Skin epidermis (tissue), 12 donors: ENCODE measurements at regions not wholly inside any gene's neighbourhood (a gene's known extent, or its start where the extent isn't known, plus 50 kb on each side); places are given as distances from the start of the nearest gene placed in this dataset.
A peak's percentile ranks its signal among the peaks of the same experiment; 100 is the strongest.

Source experiments
- H3K27ac ChIP-seq, 21 experiments: fragments of 200-600 bp; sonication (generic) in 11 of 21; one replicate each; pipeline ENCODE4 v1.5.0; 2020; ENCODE audit warnings: mild to moderate bottlenecking in 3 of 21, inconsistent platforms in 2 of 21, moderate library complexity in 2 of 21
- H3K4me3 ChIP-seq, 7 experiments: fragments of 200-600 bp; sonication (generic) in 2 of 7; one replicate each; pipeline ENCODE4 v1.5.0; 2020; ENCODE audit warnings: inconsistent platforms in 2 of 7, mild to moderate bottlenecking in 2 of 7, moderate library complexity in 1 of 7

DNA sequence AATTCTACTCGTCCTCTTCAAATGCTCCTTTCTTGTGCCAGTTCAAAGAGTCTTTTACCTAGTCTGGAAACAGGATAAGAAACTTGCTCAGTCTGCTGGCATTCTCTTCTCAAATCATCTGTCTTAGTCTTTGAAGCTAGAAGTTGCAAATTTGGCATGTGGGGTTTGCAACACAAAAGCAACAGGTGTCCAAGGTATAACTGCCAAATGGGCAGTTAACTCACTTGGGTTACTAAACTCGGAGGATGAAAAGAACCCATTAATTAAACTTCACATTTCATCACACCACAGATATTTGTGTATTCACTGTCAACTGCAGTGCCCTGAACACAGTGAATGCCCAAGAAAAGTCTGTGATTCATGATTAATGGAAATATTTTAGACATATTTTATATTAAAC is 108.0 kb upstream of the TARS1 start:
- Histone ChIP-seq H3K27ac (no peak overlapping the region), H3K4me3 (no peak overlapping the region)

DNA sequence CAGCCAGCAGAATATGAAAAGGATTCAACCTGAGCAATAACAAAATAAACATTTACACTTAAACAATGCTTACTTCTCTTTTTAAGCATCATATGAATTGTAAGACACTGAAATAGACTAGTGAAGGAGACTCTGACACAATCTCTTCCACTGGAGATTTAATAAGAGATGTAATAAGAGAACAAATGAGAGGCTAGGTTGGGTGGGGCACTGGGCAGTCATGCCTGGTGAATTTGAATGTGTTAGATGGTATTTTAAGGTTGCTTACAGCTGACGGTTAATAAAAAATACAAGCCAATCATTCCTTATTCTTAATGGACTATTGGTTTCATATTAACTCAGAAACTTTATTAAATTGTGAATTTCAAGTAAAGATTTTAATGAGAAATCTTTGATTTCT is 105.9 kb upstream of the TARS1 start:
- Histone ChIP-seq H3K4me3 (no peak overlapping the region), H3K27ac (no peak overlapping the region)

DNA sequence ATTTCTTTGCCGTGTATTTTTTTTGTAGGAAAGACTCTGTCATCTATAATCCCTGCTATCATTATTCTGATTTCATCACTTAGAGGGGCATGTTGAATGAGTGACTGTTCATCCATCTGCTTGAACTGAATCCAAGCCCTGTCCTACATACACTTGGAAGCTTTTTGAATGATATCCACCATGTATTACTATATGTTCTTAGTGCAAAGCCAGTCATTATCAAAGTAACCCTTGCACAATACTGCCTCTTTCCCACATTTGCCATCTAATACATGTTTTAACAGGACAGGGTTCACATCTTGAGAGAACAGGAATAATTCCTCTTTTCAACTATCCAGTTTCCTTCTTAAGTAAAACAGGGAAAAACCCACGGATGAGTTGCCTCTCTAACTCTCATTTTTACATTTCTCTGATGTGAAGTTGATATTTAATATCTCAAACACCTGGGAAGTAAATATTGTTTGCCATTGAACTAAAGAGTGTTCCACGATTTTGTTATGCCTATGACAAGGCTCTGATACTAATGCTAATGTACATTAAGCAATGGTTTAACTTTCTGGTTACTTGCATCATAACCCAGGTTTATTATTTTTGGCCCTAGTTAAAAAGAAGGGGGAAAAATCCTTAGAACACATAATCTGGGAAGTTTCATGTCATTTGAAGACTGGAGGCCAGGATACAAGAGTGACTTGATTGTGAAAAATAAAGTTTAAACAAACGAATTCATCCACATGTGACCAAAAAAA is 103.7 kb upstream of the TARS1 start:
- Histone ChIP-seq H3K27ac (peak overlapping the region in 1 of 21 experiments; percentile 32), H3K4me3 (no peak overlapping the region)

DNA sequence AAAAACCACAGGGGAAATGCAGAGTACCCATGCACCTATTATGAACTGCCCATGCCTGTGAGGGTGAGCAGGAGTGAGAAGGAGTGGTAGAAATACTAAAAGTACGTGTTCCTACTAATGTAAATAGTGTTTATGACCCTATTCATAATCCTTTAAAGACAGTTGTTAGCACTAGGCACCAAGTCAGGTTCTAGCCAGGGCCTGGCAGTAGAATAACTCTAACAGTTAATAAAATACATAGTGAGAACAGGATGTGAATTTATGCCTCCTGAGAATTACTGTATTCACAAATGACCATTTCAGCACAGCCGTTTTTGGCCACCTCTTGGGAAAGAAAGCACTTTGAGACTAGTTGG is 103.2 kb upstream of the TARS1 start:
- H3K27ac ChIP-seq, result peak overlapping the region in 2 of 21 experiments; percentile 8 to 32
- no peak overlapping the region for H3K4me3 ChIP-seq

DNA sequence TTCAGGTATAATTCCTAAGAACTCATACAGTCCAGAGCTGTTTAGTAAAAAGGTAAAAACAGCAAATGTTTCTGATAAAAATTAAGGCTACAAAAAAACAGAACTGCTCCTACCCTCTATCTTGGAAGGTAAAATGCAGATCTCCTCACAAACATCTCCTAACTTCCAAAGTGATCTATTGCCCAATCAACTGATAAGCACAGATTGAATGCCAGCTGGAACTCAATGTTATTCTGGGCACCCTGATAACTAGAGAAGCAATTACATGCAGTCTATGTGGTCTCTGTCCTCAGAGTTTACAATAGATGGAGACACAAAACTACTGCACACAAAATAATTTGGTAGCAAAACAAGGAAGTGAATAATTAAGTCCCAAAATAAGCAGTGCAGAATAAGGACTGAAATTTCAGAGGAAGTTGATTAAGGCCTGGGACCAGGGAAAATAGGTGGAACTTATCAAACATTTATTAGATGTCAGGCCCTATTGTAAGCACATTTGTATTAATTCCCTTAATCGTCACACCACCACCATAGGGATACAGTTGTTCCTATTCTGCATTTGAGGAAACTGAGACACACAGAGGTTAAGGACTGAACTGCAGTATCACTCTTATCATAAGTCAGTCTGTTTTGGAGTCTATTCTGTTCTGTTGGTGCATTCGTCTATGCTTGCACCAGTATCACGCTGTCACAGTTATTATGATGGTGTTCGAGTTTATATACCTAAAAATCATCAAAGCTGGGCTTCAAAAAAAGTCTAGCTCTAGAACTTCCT is 102.2 kb upstream of the TARS1 start:
- H3K27ac ChIP-seq, result no peak overlapping the region
- H3K4me3 ChIP-seq, result no peak overlapping the region

DNA sequence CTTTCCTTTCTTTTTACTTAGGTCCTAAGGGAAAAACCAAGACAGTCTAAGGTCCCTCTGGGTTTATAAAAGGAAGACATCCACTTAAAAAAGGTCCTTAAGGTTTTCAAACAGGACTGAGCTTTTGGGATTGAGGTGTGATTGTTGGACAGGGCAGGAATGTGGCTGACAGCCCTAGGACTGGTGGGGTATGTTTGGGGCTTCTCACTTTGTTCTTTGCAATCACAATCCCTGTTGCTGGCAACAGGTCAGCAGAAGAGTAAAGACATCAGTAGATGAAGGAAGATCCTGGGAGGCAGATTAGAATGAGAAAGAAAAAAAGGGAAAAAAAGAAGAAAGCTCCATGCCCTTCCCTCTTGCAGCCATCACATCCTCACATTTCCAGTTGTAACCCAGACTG is 101.4 kb upstream of the TARS1 start:
- Histone ChIP-seq H3K4me3 (no peak overlapping the region), H3K27ac (no peak overlapping the region)

DNA sequence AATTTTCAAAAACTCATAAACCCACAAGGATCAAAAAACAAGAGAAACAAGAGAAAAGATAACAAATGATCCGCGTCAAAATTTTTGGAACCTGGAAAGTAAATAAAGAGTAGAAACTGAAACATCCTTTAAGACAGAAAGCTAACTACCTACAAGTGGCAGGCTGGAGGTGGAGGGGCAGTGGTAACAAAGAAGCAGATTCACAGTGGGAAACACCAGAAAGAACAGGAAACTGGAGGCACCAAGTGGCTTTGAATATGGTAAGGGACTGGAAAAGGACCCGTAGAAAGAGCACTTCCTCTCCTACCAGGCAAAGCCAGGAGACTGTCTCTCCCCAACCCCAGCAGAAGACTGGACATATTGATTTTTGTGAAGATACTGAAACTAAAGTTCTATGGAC is 100.6 kb upstream of the TARS1 start:
- Histone ChIP-seq H3K4me3 (no peak overlapping the region), H3K27ac (no peak overlapping the region)

DNA sequence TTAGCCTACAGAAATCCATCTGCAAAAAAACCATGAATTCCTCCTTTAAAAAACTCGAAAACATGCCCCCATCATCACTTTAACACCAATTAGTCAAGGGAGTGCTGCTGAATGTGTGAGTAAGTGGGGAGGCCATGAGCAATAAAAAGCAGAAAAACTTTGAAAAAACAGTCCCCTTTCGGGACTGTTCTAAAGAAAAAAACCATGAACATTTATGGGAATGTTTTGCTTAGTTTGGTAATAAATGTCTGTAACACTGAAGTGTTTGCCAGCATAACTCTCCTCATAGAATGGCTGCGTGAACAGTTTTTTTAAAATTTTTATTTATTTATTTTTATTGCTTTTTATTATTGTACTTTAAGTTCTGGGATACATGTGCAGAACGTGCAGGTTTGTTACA is 99.4 kb upstream of the TARS1 start:
- no peak overlapping the region for H3K27ac ChIP-seq
- H3K4me3 ChIP-seq, result no peak overlapping the region

DNA sequence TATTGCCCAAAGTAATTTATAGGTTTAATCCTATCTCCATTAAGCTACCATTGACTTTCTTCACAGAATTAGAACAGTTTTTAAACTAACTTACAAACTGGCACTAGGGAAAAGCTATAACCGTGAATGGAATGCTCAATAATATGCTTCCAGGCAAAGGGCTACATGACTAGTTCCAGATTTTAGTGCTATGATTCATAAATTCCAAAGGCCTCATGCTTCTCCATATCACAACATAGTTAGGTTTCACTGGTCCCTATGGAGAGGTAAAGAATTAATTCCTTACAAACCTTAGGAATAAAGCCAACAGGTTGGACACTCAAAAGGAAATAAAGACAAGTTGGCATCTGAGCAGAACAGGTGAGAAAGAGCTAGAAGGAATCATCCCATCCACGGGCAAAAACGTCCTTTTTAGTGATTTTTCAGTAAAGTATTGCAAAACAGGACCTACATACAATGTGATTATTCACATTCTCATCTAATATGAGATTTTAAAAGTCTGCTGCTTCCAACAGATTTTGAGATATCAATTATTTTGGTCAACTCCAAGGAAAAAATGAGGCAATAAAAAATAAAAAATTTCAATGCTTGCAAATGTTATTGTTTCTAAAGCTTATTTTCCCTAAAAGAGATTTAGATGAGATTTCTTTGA is 97.0 kb upstream of the TARS1 start:
- no peak overlapping the region for H3K4me3 ChIP-seq
- peak overlapping the region in 3 of 21 experiments; percentile 15 to 49 (median 27) for H3K27ac ChIP-seq

DNA sequence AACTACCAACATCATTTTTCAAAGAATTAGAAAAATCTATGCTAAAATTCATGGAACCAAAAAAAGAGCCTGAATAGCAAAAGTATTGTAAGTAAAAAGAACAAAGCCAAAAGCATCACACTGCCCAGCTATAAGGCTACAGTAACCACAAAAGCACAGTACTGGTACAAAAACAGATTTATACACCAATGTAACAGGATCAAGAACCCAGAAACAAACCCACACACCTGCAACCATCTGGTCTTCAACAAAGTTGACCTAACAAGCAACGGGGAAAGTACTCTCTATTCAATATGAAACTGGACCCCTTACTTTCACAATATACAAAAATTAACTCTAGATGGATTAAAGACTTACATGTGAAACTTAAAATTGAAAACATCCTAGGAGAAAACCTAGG is 94.2 kb upstream of the TARS1 start:
- H3K27ac ChIP-seq, result no peak overlapping the region
- no peak overlapping the region for H3K4me3 ChIP-seq

DNA sequence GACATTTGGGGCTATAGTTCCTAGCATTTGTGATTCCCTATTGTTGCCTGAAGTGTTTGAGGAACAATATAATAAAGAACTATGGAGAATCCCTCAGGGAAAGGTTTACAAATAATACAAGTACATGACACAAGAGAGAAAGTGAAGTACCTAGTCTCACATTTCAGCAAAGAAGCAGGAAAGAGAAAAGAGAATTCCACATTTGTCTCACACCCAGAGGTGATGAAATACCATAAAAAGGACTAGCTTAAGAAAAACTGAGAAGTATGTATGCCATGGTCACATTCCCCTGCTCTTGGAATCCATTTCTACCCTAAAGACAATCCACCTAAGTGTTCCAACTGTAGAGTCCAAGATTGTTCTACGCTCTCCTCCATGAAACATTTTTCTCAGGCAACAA is 79.0 kb upstream of the TARS1 start:
- Histone ChIP-seq H3K4me3 (no peak overlapping the region), H3K27ac (no peak overlapping the region)

DNA sequence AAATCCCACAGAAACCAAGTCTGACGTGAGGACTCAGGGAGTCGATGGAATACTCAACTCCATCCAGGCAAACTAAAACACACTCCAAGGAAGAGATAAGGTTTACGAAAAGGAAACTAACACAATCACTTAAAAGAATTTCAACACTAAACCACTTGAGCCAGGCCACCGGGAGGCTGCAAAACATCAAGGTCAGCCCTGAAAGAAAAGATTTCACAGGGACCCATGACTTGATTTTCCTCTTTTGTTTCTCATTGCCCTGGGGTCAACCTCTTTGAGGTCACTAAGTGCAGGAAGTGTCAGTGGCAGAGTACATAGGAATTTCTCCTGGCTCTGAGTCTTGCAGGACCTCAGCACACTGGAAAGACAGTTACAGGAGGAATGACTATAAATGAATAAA is 77.8 kb upstream of the TARS1 start:
- peak overlapping the region in 5 of 21 experiments; percentile 6 to 72 (median 32) for H3K27ac ChIP-seq
- no peak overlapping the region for H3K4me3 ChIP-seq

DNA sequence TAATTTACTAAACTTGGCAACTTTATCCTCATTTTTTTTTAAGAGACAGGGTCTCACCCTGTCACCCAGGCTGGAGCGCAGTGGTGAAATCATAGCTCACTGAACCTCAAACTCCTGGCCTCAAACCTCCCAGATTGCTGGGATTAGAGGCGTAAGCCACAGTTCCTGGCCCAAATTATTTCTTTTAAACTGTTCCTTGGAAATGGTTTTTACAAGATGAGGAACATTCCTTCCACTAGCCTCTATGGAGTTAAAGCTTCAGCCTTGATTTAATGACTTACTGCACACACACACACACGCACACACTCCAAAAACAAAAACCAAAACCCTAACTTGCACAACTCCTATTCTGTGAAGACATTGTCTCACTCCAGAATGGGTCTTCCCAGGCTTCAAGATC is 77.2 kb upstream of the TARS1 start:
- Histone ChIP-seq H3K27ac (peak overlapping the region in 4 of 21 experiments; percentile 9 to 55 (median 26)), H3K4me3 (no peak overlapping the region)

DNA sequence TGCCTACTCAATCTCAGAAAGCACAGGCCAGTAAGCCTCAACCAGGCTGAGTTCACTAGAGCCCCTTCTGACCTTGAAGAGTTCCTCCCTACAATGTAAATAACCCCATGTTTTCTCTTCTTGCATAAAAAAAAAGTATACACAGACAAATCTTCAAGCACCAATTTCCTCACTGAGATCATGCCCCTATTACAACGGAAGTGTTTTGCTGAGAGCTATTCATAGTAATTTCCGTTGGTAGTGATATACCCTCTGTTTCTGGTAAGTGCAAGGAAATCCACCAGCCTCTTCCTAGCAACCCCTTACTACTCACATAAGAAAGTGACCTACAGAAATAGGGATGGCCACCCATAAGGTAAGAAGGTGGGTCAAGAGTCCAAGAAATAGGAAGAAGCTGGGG is 76.4 kb upstream of the TARS1 start:
- peak overlapping the region in 5 of 21 experiments; percentile 9 to 55 (median 28) for H3K27ac ChIP-seq
- H3K4me3 ChIP-seq, result no peak overlapping the region

DNA sequence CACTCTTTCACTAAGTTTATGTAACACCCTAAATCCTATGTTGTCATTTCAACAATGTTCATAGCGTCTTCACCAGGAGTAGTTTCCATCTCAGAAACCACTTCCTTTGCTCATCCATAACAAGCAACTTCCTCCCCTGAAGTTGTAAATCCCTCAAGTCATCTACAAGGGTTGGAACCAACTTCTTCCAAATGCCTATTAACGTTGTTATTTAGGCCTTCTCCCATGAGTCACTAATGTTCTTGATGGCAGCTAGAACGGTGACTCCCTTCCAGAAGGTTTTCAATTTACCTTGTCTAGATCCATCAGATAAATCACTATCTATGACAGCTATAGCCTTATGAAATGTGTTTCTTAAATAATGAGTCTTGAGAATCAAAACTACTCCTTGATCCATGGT is 73.3 kb upstream of the TARS1 start:
- Histone ChIP-seq H3K4me3 (no peak overlapping the region), H3K27ac (no peak overlapping the region)

DNA sequence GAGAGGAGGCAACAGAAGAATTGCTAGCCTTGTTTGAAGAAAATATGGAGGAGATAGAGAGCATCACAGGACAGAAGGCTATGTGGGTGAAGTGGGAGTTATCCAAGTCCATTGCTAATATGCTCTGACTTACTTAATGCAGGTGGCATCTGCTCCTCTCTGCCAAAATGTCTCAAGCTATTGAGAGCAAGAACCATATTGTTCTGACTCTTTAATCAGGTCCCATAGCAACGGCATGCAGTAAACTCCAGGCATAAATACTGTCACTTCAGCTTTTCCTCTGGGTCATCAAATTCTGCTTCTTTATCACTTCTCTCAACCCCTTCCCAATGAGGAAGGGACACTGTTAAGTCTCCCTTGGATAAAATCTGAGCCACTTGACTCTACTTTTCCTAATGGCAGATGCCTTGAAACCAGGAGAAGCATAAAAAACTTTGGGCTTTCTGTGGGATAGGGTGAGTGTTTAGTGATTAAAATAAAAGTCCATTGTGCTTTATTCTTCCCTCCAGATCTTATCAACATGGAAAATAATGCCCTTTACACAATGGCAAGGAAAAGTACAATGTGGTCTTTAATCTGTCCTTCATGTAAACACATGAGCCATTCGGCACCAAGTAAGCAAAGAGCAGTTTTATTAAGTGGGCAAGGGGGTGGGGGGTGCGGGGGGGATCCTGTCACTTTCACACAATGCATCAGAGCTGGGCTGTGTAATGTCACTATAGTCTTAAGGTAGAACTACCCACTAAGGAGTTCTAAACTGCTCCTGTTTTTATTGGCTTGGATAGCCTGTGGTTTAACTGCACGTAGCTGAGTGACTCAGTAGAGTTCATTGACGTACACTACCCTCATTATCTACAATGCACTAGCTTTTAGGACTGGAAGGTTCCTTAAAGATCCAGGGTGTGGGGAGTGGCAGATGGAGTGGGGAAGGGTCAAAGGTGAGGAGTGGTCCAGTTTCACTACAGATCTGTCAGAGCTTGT is 71.0 kb upstream of the TARS1 start:
- peak overlapping the region in 3 of 21 experiments; percentile 1 to 33 (median 7) for H3K27ac ChIP-seq
- no peak overlapping the region for H3K4me3 ChIP-seq

DNA sequence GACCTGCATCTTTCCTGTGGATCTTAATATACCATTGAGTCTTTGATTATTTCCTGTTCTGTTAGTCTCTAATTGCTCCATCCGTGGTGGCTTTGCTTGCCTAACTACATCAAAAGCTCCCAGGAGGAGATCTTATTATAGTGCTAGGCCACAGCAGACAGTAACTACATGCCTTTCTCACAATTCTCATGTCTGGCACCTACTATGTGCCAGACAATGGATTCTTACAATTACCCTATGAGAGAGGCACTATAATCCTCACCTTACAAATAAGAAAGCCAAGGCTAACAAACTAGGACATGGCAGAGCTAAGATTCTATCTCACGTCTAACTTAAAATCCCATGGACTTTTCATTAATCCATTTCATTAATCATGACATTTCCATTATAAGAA is 70.3 kb upstream of the TARS1 start:
- H3K4me3 ChIP-seq, result no peak overlapping the region
- H3K27ac ChIP-seq, result peak overlapping the region in 1 of 21 experiments; percentile 7

DNA sequence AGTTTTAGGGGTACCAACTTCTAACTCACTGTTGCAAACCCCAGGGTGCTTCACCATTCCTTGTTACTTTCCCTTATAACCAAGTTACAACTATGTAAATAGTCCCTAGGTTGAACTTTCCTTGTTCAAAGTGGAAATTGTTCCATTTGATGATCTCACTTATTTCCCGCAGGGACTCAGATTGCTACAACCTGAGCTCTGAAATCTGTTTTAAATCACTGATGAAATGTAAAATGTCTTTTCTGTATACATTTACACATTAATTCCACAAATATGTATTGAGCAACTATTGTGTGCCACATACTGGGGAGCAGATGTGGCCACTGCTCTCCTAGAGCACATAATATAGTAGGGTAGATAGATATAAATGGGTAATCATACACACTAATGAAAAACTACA is 69.1 kb upstream of the TARS1 start:
- Histone ChIP-seq H3K27ac (no peak overlapping the region), H3K4me3 (no peak overlapping the region)

DNA sequence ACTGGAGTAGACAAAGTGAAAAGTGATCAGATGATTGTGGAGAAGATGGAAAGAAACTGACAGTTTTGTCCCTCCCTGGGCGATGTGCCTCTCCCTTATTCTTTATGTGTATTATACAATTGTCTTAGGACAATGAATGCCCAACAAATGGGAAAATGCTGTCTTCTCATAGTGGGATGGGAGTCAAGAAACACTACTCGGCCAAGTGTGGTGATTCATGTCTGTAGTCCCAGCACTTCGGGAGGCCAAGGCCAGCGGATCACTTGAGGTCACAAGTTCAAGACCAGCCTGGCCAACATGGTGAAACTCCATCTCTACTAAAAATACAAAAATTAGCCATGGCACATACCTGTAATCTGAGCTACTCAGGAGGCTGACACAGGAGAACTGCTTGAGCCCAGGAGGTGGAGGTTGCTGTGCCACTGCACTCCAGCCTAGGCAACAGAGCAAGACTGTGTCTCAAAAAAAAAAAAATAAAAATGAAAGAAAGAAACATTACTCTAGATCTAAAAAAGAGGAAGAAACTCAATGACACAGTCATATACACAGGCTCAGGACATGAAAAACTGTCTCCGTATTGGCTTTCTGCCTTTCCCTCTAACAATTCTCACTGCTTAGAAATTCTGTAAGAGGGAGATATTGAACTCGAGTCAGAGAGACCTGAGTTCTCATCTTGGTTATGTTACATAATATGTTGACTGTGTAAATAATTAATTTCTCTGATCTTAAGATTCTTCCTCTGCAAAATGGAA is 67.9 kb upstream of the TARS1 start:
- no peak overlapping the region for H3K4me3 ChIP-seq
- H3K27ac ChIP-seq, result no peak overlapping the region
